Activated CD4-positive, alpha-beta memory T cell treated with anti-CD3 and anti-CD28 coated beads, Interleukin-2, amount 10 ng/mL, durations not matched to agents 7 days and 5 days (primary cell): ENCODE measurements at regions not wholly inside any gene's neighbourhood (a gene's known extent, or its start where the extent isn't known, plus 50 kb on each side); places are given as distances from the start of the nearest gene placed in this dataset.

ENCODE experiments used
- CTCF ChIA-PET: fragments of 350-600 bp; sonication (Branson Sonifier 250); formaldehyde crosslinking; loops from one replicate; lab custom pipeline; 2021; ENCODE audit warnings: antibody characterized with exemption, inconsistent platforms; lab: Charles Lee
- POLR2A ChIA-PET: fragments of 350-600 bp; sonication (Branson Sonifier 250); formaldehyde crosslinking; loops from one replicate; lab custom pipeline; 2021; ENCODE audit warnings: antibody characterized with exemption; lab: Charles Lee
- DNase-seq: peaks from one replicate; pipeline ENCODE4 v3.0.0-alpha.2; 2020
- H3K27ac Mint-ChIP-seq: one replicate; pipeline ENCODE4 v1.8.0; 2021; ENCODE audit warnings: mild to moderate bottlenecking, mixed read lengths
- H3K27me3 Mint-ChIP-seq: one replicate; pipeline ENCODE4 v1.8.0; 2021; ENCODE audit warnings: mixed read lengths
- H3K36me3 Mint-ChIP-seq: one replicate; pipeline ENCODE4 v1.8.0; 2021; ENCODE audit warnings: low read depth, mixed read lengths
- H3K4me1 Mint-ChIP-seq: one replicate; pipeline ENCODE4 v1.8.0; 2021; ENCODE audit warnings: mixed read lengths
- H3K4me3 Mint-ChIP-seq: one replicate; pipeline ENCODE4 v1.8.0; 2021; ENCODE audit warnings: mild to moderate bottlenecking, mixed read lengths
- H3K9me3 Mint-ChIP-seq: one replicate; pipeline ENCODE4 v1.8.0; 2021; ENCODE audit warnings: mixed read lengths

- H3K9me3 Mint-ChIP-seq: peaks cover 8% of the 10 kb centered on the region
- no peak for DNase-seq
- H3K27ac Mint-ChIP-seq: no peak overlapping the region
- CTCF ChIA-PET: no interaction called here
- no peak overlapping the region for H3K4me3 Mint-ChIP-seq
- no peaks in the 10 kb centered on the region for H3K36me3 Mint-ChIP-seq
- no peaks in the 10 kb centered on the region for H3K4me1 Mint-ChIP-seq
- POLR2A ChIA-PET: no interaction called here
- no peaks in the 10 kb centered on the region for H3K27me3 Mint-ChIP-seq
These were observed 142.2 kb upstream of the CDH6 start for GRCh38 chr5:31051316-31051715.

GRCh38 chr5:31049936-31050704, 143.4 kb upstream of the CDH6 start:
- ChIA-PET POLR2A (no interaction called here), CTCF (no interaction called here)
- Mint-ChIP-seq H3K27ac (no peak overlapping the region), H3K9me3 (peaks cover 5% of the 10 kb centered on the region), H3K36me3 (no peaks in the 10 kb centered on the region), H3K27me3 (no peaks in the 10 kb centered on the region), H3K4me3 (no peak overlapping the region), H3K4me1 (no peaks in the 10 kb centered on the region)
- no peak for DNase-seq

GRCh38 chr5:31049461-31049860, 144.0 kb upstream of the CDH6 start:
- ChIA-PET POLR2A (no interaction called here), CTCF (no interaction called here)
- H3K27me3 Mint-ChIP-seq: no peaks in the 10 kb centered on the region
- no peaks in the 10 kb centered on the region for H3K4me1 Mint-ChIP-seq
- no peaks in the 10 kb centered on the region for H3K36me3 Mint-ChIP-seq
- DNase-seq: no peak
- H3K27ac Mint-ChIP-seq: no peak overlapping the region
- H3K9me3 Mint-ChIP-seq: peaks cover 5% of the 10 kb centered on the region
- H3K4me3 Mint-ChIP-seq: no peak overlapping the region

- ChIA-PET CTCF (no interaction called here), POLR2A (no interaction called here)
- no peak for DNase-seq
- Mint-ChIP-seq H3K4me1 (no peaks in the 10 kb centered on the region), H3K4me3 (no peak overlapping the region), H3K9me3 (peaks cover 3% of the 10 kb centered on the region), H3K27ac (no peak overlapping the region), H3K36me3 (no peaks in the 10 kb centered on the region), H3K27me3 (no peaks in the 10 kb centered on the region)
These were observed 144.9 kb upstream of the CDH6 start for GRCh38 chr5:31048282-31049270.

- ChIA-PET CTCF (no interaction called here), POLR2A (no interaction called here)
- DNase-seq: no peak
- H3K4me1 Mint-ChIP-seq: no peaks in the 10 kb centered on the region
- no peaks in the 10 kb centered on the region for H3K36me3 Mint-ChIP-seq
- H3K9me3 Mint-ChIP-seq: peaks cover 2% of the 10 kb centered on the region
- H3K27ac Mint-ChIP-seq: no peak overlapping the region
- no peaks in the 10 kb centered on the region for H3K27me3 Mint-ChIP-seq
- no peak overlapping the region for H3K4me3 Mint-ChIP-seq
These were observed 145.9 kb upstream of the CDH6 start for GRCh38 chr5:31047621-31048020.

GRCh38 chr5:31047007-31047406, 146.5 kb upstream of the CDH6 start:
- ChIA-PET CTCF (no interaction called here), POLR2A (no interaction called here)

GRCh38 chr5:31036411-31036810, 157.1 kb upstream of the CDH6 start:
- peaks cover 12% of the 10 kb centered on the region for H3K9me3 Mint-ChIP-seq
- CTCF ChIA-PET: no interaction called here
- no peaks in the 10 kb centered on the region for H3K4me1 Mint-ChIP-seq
- H3K27me3 Mint-ChIP-seq: no peaks in the 10 kb centered on the region
- POLR2A ChIA-PET: no interaction called here
- H3K4me3 Mint-ChIP-seq: no peak overlapping the region
- DNase-seq: no peak
- no peaks in the 10 kb centered on the region for H3K36me3 Mint-ChIP-seq
- H3K27ac Mint-ChIP-seq: no peak overlapping the region

More at GRCh38 chr5:31047007-31047406, 146.5 kb upstream of the CDH6 start:
- Mint-ChIP-seq H3K4me3 (no peak overlapping the region), H3K4me1 (no peaks in the 10 kb centered on the region), H3K36me3 (no peaks in the 10 kb centered on the region), H3K27ac (no peak overlapping the region), H3K9me3 (peaks cover 2% of the 10 kb centered on the region), H3K27me3 (no peaks in the 10 kb centered on the region)
- DNase-seq: no peak

- H3K4me3 Mint-ChIP-seq: no peak overlapping the region
- H3K27ac Mint-ChIP-seq: no peak overlapping the region
- no peaks in the 10 kb centered on the region for H3K36me3 Mint-ChIP-seq
- peaks cover 14% of the 10 kb centered on the region for H3K9me3 Mint-ChIP-seq
- ChIA-PET CTCF (no interaction called here), POLR2A (no interaction called here)
- no peak for DNase-seq
- no peaks in the 10 kb centered on the region for H3K4me1 Mint-ChIP-seq
- H3K27me3 Mint-ChIP-seq: no peaks in the 10 kb centered on the region
These were observed 160.2 kb upstream of the CDH6 start for GRCh38 chr5:31033295-31033694.

- H3K27me3 Mint-ChIP-seq: no peaks in the 10 kb centered on the region
- H3K27ac Mint-ChIP-seq: no peak overlapping the region
- H3K36me3 Mint-ChIP-seq: no peaks in the 10 kb centered on the region
- no peaks in the 10 kb centered on the region for H3K4me1 Mint-ChIP-seq
- POLR2A ChIA-PET: no interaction called here
- H3K4me3 Mint-ChIP-seq: no peak overlapping the region
- peaks cover 15% of the 10 kb centered on the region for H3K9me3 Mint-ChIP-seq
- DNase-seq: no peak
- CTCF ChIA-PET: no interaction called here
These were observed 163.6 kb upstream of the CDH6 start for GRCh38 chr5:31029925-31030324.

- Mint-ChIP-seq H3K36me3 (no peaks in the 10 kb centered on the region), H3K4me3 (no peak overlapping the region), H3K4me1 (no peaks in the 10 kb centered on the region), H3K27me3 (no peaks in the 10 kb centered on the region), H3K27ac (no peak overlapping the region), H3K9me3 (peaks cover 10% of the 10 kb centered on the region)
- ChIA-PET CTCF (no interaction called here), POLR2A (no interaction called here)
- no peak for DNase-seq
These were observed 165.8 kb upstream of the CDH6 start for GRCh38 chr5:31027721-31028120.

GRCh38 chr5:31023105-31023504, 170.4 kb upstream of the CDH6 start:
- Mint-ChIP-seq H3K4me3 (no peak overlapping the region), H3K4me1 (no peaks in the 10 kb centered on the region), H3K9me3 (peaks cover 8% of the 10 kb centered on the region), H3K27ac (no peak overlapping the region), H3K36me3 (no peaks in the 10 kb centered on the region), H3K27me3 (no peaks in the 10 kb centered on the region)
- CTCF ChIA-PET: no interaction called here
- POLR2A ChIA-PET: no interaction called here
- no peak for DNase-seq

GRCh38 chr5:31021181-31021624, 172.3 kb upstream of the CDH6 start:
- Mint-ChIP-seq H3K27ac (no peak overlapping the region), H3K4me3 (no peak overlapping the region), H3K27me3 (no peaks in the 10 kb centered on the region), H3K36me3 (no peaks in the 10 kb centered on the region), H3K4me1 (no peaks in the 10 kb centered on the region), H3K9me3 (peaks cover 13% of the 10 kb centered on the region)
- POLR2A ChIA-PET: no interaction called here
- CTCF ChIA-PET: no interaction called here
- no peak for DNase-seq

GRCh38 chr5:31008231-31008630, 185.3 kb upstream of the CDH6 start:
- Mint-ChIP-seq H3K9me3 (peaks cover 25% of the 10 kb centered on the region), H3K4me3 (no peak overlapping the region), H3K27me3 (no peaks in the 10 kb centered on the region), H3K27ac (no peak overlapping the region), H3K36me3 (no peaks in the 10 kb centered on the region), H3K4me1 (no peaks in the 10 kb centered on the region)
- no peak for DNase-seq
- ChIA-PET CTCF (no interaction called here), POLR2A (no interaction called here)
